Sigmoid colon (tissue), 6 donors: ENCODE measurements at regions not wholly inside any gene's neighbourhood (a gene's known extent, or its start where the extent isn't known, plus 50 kb on each side); places are given as distances from the start of the nearest gene placed in this dataset.

Experiments used
- DNase-seq: peaks from one replicate; pipeline ENCODE4 v3.0.0-alpha.2; 2019
- H3K27ac ChIP-seq, 4 donors: fragments of 200-600 bp; sonication (generic); one replicate each; pipeline ENCODE4 v1.5.1; 2016 to 2019; ENCODE audit warnings: mild to moderate bottlenecking in 1 of 4
- H3K27me3 ChIP-seq, 3 donors: fragments of 200-600 bp; sonication (generic); one replicate each; pipeline ENCODE4 v1.5.1; 2019; ENCODE audit warnings: mild to moderate bottlenecking in 1 of 3
- H3K36me3 ChIP-seq, 4 donors: fragments of 200-600 bp; sonication (generic); one replicate each; pipeline ENCODE4 v1.5.1; 2016 to 2019
- H3K4me1 ChIP-seq, 4 donors: fragments of 200-600 bp; sonication (generic); one replicate each; pipeline ENCODE4 v1.5.1; 2017 to 2019
- H3K4me3 ChIP-seq, 4 donors: fragments of 200-600 bp; sonication (generic); one replicate each; pipeline ENCODE4 v1.5.1; 2017 to 2019; ENCODE audit warnings: mild to moderate bottlenecking in 2 of 4, moderate library complexity in 1 of 4
- H3K9me3 ChIP-seq, 4 donors: fragments of 200-600 bp in 3 of 4; sonication (generic) in 3 of 4; one replicate each; pipeline versions ENCODE4 v1.5.1 to v1.6.1; 2013 to 2019
- EP300 ChIP-seq, 4 donors: sonication (generic); formaldehyde crosslinking; IDR thresholded peaks; one replicate each; pipeline ENCODE4 v1.6.1; 2017; ENCODE audit warnings: antibody characterized with exemption in 4 of 4
- POLR2A ChIP-seq, 2 donors: fragments of 450-650 bp; IDR thresholded peaks; one replicate each; pipeline ENCODE4 v1.6.1; 2016; ENCODE audit warnings: antibody characterized with exemption in 2 of 2, mild to moderate bottlenecking in 2 of 2, moderate library complexity in 2 of 2
- POLR2AphosphoS5 ChIP-seq, 4 donors: sonication (generic); formaldehyde crosslinking; IDR thresholded peaks; one replicate each; pipeline ENCODE4 v1.6.1; 2017; ENCODE audit warnings: antibody characterized with exemption in 4 of 4
- WGBS, 2 donors: extraction: QIAGEN DNeasy Blood & Tissue Kit; methylation state at CpG; one replicate each; pipeline ENCODE4 v1.1.7; 2013; 5-methylcytosine and 5-hydroxymethylcytosine counted together
- intact Hi-C: fragments of 100-400 bp; cut with DNase I; formaldehyde crosslinking; loops from one replicate; pipeline ENCODE4 v1.15.1; 2023
- TF ChIP-seq, protein P1 (sequence below), 4 experiments: fragments of 450-650 bp in 3 of 4; fragments of 200-600 bp in 1 of 4; IDR thresholded peaks; one replicate each; pipeline ENCODE4 v1.5.1; 2016 to 2019; ENCODE audit warnings: antibody characterized with exemption in 4 of 4, mild to moderate bottlenecking in 3 of 4, moderate library complexity in 2 of 4
- donor health status: healthy with polysubstance abuse.
- donor health status: healthy.

DNA sequence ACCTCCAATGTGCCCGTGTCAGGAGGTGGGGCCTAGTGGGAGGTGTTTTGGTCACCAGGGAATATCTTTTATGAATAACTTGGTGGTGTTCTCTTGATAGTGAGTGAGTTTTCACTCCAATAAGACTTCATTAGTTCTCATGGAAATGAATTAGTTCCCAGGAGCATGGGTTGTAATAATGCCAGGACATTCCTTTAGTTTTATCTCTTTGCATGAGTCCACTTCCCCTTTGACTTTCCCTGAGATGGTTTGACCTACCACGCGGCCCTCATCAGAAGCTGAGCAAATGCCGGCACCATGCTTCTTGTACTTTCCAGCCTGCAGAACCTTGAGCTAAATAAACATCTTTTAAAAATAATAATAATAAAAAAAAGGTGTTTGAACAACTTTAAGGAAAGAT is 112.9 kb upstream of the ACSL4 start:
- Histone ChIP-seq H3K27me3 (no peaks in the 10 kb centered on the region), H3K4me1 (peaks cover 0 to 6% (median 0%) of the 10 kb centered on the region in 4 donors), H3K4me3 (no peak overlapping the region), H3K27ac (no peak overlapping the region), H3K9me3 (no peaks in the 10 kb centered on the region), H3K36me3 (no peaks in the 10 kb centered on the region)
- no peak for DNase-seq
- WGBS, 2 donors: 89 to 91% methylated on average over 4 of the region's 4 CpGs
- no peak for TF ChIP-seq POLR2A (IDR thresholded peaks at IDR 0.05)
- TF ChIP-seq EP300 (IDR thresholded peaks at IDR 0.05): no peak
- no peak for TF ChIP-seq POLR2AphosphoS5 (IDR thresholded peaks at IDR 0.05)
- TF ChIP-seq, protein P1, sequence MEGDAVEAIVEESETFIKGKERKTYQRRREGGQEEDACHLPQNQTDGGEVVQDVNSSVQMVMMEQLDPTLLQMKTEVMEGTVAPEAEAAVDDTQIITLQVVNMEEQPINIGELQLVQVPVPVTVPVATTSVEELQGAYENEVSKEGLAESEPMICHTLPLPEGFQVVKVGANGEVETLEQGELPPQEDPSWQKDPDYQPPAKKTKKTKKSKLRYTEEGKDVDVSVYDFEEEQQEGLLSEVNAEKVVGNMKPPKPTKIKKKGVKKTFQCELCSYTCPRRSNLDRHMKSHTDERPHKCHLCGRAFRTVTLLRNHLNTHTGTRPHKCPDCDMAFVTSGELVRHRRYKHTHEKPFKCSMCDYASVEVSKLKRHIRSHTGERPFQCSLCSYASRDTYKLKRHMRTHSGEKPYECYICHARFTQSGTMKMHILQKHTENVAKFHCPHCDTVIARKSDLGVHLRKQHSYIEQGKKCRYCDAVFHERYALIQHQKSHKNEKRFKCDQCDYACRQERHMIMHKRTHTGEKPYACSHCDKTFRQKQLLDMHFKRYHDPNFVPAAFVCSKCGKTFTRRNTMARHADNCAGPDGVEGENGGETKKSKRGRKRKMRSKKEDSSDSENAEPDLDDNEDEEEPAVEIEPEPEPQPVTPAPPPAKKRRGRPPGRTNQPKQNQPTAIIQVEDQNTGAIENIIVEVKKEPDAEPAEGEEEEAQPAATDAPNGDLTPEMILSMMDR (IDR thresholded peaks at IDR 0.05): no peak
- intact Hi-C loops: no loop called here

DNA sequence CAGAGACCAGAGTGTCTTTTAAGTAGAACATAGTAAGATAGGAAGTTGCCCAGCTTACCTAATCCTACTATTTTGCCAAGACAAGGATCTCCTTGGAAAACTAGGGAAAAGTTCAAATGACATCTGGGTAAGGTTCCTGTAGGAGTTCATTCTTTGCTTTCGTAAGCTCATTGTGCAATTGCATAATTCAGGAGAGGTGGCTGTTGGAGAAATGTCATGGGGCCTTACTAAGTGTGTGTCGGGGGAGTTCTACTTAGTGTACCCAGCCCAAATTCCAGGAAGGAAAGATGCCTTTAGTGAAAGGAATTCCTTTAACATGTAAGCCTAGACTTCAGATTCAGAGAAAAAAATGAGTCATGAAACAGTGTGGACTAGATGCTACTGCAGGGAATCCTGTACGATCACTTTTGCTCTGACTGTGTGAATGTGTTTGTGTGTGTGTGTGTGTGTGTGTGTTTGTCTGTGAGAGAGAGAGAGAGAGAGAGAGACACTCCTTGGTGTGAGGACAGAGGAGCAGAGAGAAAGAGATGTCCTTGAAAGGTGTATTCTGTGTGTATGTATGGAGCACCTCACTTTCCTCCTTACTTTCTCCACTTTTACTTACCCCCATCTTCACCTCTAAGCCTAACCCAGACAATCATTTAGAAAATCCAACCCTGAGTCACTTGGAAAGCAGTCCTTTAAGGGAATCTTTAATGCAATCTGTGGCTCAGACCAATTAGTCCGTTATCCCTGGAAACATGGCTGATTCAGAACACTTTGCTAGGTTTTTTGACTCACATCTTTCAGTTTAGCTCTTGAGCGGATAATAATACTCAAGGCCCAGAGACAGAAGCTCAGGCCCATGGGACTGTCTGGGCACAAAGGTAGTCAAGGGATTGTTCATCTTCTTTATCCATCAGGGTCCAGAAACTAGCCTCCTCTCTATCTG is 114.5 kb upstream of the ACSL4 start:
- Histone ChIP-seq H3K4me1 (peaks cover 0 to 6% (median 0%) of the 10 kb centered on the region in 4 donors), H3K27ac (no peak overlapping the region), H3K27me3 (no peaks in the 10 kb centered on the region), H3K4me3 (no peak overlapping the region), H3K36me3 (no peaks in the 10 kb centered on the region), H3K9me3 (no peaks in the 10 kb centered on the region)
- 78 to 83% methylated on average over 5 of the region's 5 CpGs for WGBS, 2 donors
- intact Hi-C loops: no loop called here
- no peak for DNase-seq
- TF ChIP-seq POLR2A (IDR thresholded peaks at IDR 0.05) (no peak), POLR2AphosphoS5 (IDR thresholded peaks at IDR 0.05) (peak in 1 of 4 donors; percentile 60), EP300 (IDR thresholded peaks at IDR 0.05) (no peak)
- TF ChIP-seq, protein P1 (IDR thresholded peaks at IDR 0.05): no peak

DNA sequence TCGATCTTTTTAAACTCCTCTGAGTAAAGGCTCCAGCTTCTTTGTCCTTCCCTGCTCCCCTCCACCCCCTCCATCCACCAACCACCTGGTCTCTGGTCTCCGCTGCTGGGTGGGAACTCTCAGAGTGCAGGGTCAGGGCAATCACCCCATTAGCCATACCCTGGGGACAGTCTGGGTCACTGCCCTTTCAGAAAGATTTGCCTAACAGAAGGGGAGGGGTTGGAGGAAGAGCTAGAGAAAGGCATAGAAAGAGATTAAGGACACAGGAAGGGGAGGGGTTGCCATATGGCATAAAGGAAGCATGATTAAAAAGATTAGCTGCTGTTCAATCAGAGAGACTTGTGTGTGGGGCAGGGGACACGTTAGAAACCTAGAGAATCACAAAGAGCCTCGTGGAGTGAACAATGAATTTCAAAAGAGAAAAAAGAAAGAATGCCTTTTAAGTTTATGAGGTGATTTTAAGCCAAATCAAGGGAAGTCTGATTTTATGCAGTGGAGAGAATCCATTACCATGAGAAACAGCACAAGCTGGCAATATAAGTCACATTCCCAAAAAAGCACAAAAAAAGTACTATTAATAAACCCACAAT is 115.5 kb upstream of the ACSL4 start:
- no peaks in the 10 kb centered on the region for H3K36me3 ChIP-seq
- TF ChIP-seq, protein P1 (IDR thresholded peaks at IDR 0.05): no peak
- no peak for TF ChIP-seq POLR2A (IDR thresholded peaks at IDR 0.05)
- no peak for TF ChIP-seq EP300 (IDR thresholded peaks at IDR 0.05)
- no peak for TF ChIP-seq POLR2AphosphoS5 (IDR thresholded peaks at IDR 0.05)
- no peaks in the 10 kb centered on the region for H3K27me3 ChIP-seq
- intact Hi-C loops: no loop called here
- no peak for DNase-seq
- no peak overlapping the region for H3K27ac ChIP-seq
- no peak overlapping the region for H3K4me3 ChIP-seq
- 38 to 53% methylated on average over 4 of the region's 4 CpGs for WGBS, 2 donors
- H3K4me1 ChIP-seq: peaks cover 0 to 6% (median 0%) of the 10 kb centered on the region in 4 donors
- no peaks in the 10 kb centered on the region for H3K9me3 ChIP-seq

DNA sequence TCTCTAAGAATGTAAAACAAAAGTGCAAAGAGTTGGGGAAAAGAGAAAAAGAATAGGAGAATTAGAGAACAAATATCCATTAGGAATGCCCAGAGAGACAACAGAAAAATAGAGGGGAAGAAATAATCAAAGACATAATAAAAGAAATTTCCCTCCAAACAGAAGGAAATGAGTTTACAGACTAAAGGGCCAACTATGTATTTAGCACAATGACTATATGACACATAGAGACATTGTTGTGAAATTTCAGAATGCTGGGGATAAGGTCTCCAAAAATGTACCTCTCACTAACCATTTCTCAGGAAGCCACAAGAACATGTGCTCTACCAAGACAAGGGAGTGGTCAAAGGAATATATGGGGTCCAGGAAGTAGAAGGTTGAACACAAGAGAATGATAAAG is 121.0 kb upstream of the ACSL4 start:
- Histone ChIP-seq H3K27ac (no peak overlapping the region), H3K36me3 (no peaks in the 10 kb centered on the region), H3K9me3 (no peaks in the 10 kb centered on the region), H3K27me3 (no peaks in the 10 kb centered on the region), H3K4me3 (no peak overlapping the region), H3K4me1 (no peaks in the 10 kb centered on the region)
- intact Hi-C loops: loop anchor here (10.0 kb wide), 1 partner anchor 369 kb away; the partner anchor contains the start of gene GUCY2F
- no peak for DNase-seq
- TF ChIP-seq POLR2AphosphoS5 (IDR thresholded peaks at IDR 0.05): no peak
- TF ChIP-seq EP300 (IDR thresholded peaks at IDR 0.05): no peak

DNA sequence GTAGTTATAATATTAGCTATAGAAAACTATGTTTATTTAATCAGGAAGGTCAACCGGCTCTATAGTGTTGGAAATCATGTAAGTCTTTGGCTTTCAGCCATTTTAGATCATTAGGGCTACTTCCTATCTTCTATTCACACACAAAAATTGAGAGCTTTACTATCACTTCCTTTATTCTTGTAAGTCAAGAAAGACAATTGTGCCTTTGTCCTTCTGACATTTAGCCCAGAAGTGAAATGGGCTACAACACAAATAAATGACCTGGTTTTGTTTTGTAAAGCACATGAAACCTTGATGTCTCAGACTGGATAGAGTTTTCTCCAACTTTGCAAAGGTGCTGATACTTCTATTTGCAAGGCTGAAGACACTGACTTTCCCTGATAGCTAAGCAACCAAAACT is 122.4 kb upstream of the ACSL4 start:
- H3K36me3 ChIP-seq: no peaks in the 10 kb centered on the region
- WGBS, 2 donors: 5 to 34% methylated on average over 1 of the region's 1 CpG
- no peak for DNase-seq
- H3K27me3 ChIP-seq: no peaks in the 10 kb centered on the region
- H3K9me3 ChIP-seq: no peaks in the 10 kb centered on the region
- TF ChIP-seq POLR2AphosphoS5 (IDR thresholded peaks at IDR 0.05): no peak
- H3K4me1 ChIP-seq: no peaks in the 10 kb centered on the region
- H3K4me3 ChIP-seq: no peak overlapping the region
- H3K27ac ChIP-seq: no peak overlapping the region
- intact Hi-C loops: loop anchor here (10.0 kb wide), 1 partner anchor 371 kb away; the partner anchor contains the start of gene GUCY2F
